CD4-positive, alpha-beta T cell treated with Interleukin-4 for 1 hour (primary cell): ENCODE measurements at regions not wholly inside any gene's neighbourhood (a gene's known extent, or its start where the extent isn't known, plus 50 kb on each side); places are given as distances from the start of the nearest gene placed in this dataset.

Experiments
- DNase-seq, 2 donors: peaks; one replicate each; pipeline ENCODE4 v3.0.0-alpha.2; 2020 to 2022

DNA sequence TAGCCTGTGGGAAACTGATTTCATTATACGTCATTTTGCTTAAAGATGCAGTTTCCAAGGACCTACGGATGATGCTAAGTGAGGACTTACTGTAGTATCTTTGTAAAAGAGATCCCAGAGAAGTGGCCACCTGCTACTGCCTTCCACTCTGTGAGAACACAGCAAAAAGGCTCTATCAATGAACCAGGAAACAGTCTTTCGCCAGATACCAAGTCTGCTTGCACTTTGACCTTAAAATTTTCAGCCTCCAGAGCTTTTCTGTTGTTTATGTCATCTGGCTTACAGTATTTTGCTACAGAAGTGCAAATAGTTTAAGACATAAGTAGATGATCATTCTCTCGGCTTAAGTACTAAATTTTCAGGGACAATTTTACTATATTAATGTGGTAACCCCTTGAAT is 847.9 kb upstream of the CHAC2 start:
- no peak for DNase-seq

DNA sequence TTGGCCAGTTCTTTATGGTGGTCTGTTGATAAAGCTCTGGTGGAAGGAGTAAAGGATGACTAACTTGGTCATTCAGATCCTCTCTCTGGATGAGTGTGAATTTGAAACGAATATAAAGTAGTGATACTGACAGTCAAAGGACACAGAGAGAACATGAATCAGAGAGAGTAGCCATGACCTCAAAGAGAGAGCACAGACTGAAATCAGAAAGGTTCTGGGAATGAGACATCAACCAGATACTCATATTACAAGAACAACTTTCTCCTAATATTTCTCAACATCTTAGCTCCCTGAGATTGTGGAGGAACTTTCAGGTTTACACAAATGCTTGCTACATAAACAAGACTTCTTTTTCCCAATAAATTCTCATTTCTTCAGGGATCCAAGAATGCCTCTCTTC is 849.1 kb upstream of the CHAC2 start:
- DNase-seq, result no peak

DNA sequence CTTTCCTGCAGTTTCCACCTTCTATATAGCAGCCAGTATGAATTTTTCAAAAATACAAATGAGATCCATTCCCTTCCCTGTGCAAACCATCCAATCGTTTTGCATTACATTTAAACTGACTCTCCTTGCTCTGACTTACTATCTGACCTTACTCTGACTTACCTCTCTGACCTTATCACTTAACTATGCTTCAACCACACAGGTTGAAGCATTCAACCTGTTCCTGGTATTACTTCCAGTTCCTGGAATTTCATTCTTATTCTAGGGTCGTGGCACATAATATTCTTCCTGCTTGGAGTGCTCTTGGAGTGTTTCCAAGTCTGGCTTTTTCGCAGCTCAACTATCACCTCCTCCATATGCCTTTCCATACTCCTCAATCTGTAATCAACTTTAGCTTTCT is 850.6 kb upstream of the CHAC2 start:
- DNase-seq, result no peak

DNA sequence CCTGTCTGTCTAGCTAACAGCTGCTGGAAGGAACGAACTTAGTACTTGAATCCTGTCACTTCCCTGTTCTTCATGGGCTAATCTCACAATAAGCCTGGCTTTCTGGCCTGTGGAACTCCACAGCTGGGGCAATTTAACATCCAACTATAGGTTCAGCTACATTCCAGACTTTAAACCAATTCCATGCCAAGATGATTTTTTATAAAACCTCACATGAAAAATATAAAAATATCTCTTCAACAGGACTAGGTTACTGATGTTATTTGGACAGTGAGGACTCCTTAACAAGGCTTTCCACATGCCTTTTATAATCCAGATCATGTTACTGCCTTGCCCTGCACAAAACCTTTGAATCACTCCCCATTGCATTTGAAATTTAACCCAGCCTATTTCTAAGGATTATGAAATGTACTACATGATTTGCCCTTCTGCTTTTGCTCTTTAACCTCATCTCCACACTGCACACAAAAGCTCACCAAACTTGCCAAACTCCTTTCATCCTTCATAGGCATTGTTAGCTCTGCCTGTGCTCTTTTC is 863.2 kb upstream of the CHAC2 start:
- DNase-seq, result no peak

DNA sequence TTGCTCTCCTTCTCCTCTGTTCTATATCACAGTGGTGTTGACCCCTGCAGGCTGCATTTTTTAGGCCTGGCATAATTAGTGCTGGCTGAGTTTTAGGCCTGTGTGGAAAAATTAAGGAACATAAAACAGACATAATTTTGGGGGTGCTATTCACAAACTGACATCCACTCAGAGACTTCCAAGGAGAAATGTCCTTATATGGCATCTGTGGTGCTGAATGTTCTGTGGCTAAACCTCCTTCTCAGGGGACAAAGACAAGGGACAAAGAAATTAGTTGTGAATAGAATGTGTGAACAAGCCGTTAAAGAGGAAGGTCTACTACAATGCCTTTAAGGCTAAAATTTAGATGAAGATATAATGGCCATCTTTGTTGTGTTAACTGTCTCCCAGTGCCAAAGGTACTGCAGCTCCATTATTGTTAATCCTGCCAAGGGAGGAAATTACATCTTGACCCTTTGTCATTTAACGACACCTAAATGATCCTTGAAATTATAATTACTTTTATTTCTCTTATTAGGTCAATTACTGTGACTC is 870.0 kb upstream of the CHAC2 start:
- DNase-seq, result no peak

DNA sequence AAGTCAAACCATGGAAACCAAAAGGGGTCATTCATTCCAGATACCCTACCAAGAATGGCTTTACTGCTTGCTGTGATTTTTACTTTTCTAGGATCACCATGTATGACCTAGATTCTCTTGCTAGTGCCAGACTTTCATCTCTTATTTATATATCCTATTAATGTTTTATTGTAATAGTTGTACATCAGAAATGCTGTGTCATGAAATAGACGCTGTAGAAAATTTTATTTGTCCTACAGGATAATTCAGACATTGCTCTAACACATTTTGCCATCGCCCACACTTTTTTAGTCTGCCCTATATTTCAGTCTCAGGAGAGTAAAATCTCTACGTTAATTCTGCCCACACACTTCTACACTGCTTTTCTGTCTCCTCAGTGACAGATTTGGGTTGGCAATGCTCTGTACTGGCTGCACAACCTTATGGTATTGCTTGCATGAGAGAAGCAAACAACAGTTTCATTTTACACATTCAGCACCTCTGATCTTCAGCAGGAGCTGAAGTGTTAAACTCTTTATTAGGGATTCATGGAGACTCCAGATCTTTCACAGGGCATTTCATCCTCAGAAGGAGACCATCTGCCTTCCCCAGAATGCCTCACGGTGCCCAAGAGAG is 871.8 kb upstream of the CHAC2 start:
- no peak for DNase-seq

DNA sequence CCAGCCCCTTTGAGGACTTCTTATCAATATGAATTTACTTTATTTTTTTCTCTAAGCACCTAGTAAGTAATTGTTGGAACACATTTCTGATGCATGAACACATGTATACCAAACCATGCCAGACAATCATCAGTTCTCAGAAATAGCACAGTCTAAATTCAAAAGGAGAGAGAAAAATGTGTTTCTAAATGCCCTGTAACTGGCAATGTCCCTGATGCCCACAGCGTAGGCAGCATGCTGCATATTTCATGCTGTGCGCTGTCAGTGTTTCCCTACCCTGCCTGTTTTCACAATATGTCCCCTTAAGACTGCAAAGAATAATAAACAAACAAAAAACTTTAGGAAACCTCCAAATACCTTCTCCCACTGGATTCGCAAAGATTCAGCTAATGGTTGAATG is 881.0 kb upstream of the CHAC2 start:
- no peak for DNase-seq

DNA sequence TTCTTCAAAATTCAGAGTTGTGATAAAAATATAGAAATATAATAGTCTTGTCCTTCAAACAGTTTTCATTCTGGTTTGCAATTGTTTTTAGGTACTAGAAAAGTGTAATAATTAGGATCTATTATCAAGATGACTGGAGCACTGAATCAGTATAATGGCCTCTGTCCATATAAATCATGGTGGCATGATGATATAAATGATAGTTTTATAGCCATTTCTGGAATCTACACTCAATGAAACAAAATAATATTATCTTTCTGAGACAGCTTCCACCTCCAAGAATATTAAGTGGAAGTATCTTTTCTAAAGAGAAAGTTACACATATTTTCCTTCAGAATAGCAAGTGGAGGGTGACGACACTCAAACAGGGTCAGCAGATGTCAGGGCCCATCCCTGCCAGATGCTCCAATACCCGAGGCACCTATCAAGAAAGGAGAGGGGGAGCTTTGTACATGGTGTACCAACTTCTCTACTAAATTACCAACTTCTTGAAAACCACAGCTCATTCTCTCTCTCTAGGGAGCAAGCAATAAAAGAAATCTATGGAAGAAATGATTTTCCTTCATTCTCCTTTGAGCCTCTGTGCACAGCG is 882.7 kb upstream of the CHAC2 start:
- no peak for DNase-seq

DNA sequence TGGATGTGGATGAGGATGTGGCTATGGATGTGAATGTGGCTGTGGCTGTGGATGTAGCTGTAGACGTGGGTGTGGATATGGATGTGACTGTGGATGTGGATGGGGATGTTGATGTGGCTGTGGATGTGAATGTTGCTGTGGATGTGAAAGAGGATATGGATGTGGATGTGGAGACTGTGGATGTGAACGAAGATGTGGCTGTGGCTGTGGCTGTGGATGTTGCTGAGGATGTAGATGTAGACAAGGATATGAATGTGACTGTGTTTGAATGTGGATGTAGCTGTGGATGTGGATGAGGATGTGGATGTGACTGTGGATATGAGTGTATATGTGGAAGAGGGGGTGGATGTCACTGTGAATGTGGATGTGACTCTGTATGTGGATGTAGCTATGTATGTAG is 884.6 kb upstream of the CHAC2 start:
- no peak for DNase-seq

DNA sequence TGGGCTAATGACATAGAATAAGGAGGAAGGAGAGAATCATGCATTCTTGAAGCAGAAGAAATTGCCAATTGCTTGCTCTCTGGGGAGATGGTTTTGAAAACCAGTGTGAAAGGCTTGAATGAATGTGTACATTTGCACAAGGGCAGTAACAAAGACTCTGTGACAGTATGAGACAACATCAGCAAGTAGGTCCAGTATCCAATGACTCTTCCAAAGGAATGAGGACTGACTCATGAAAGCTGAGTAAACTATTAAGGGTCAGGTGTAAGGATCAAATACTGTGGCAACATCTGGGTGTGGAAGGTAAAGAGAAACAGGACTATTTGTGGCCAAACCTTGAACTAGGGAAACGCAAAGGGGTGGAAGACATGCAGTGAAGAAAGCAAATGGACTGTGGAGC is 886.0 kb upstream of the CHAC2 start:
- no peak for DNase-seq

DNA sequence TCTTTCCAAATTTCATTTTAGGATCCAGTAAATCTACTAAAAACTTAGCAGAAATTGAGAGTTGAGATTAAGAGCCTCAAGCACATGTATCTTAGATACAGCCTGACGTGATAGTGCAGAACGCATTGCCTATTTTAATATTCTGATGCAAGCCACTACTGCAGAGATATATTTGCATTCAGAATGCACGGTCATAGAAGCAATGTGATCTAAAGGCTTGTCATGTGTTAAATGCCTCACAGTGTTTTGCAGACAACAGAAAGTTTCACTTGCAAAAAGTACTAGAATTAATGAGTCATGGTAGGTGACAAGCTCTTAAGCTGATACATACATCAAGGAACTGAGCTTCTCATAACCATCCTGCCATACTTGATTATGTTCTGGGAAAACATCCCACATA is 886.7 kb upstream of the CHAC2 start:
- DNase-seq, result no peak

DNA sequence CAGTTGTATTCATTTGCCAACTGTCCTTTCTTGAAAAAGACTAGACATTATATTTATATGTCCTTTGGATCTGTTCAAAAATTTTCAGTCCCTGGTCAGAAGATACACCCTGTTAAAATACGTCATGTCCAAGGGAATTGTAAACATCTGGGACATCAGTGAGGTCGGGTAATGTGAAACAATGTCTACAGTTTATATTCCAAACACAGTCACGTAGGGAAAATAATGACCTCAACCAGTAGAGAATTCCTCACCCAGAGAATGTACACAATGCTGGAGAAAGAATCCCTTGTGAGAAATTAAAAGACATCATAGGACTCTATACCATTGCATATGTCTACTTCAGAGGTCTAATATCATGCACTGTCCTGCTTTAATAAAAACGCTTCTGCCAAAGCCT is 888.0 kb upstream of the CHAC2 start:
- DNase-seq, result no peak

DNA sequence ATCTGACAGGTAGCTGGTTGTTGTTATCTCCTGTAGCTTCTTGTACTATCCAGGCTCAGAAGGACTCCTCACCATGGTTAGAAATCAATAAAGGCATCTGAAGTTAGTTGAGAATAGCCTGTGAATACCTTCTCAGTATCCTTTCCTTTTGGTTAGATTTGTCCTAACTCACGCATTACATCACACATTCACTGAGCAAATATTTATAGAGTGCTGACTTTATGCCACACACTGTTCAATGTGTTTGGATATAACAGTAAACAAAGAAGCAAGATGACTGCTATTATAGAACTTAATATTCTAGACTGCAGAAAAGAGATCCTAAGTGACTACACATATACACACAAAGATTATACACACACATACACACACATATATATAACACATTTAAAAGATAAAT is 889.9 kb upstream of the CHAC2 start:
- no peak for DNase-seq

DNA sequence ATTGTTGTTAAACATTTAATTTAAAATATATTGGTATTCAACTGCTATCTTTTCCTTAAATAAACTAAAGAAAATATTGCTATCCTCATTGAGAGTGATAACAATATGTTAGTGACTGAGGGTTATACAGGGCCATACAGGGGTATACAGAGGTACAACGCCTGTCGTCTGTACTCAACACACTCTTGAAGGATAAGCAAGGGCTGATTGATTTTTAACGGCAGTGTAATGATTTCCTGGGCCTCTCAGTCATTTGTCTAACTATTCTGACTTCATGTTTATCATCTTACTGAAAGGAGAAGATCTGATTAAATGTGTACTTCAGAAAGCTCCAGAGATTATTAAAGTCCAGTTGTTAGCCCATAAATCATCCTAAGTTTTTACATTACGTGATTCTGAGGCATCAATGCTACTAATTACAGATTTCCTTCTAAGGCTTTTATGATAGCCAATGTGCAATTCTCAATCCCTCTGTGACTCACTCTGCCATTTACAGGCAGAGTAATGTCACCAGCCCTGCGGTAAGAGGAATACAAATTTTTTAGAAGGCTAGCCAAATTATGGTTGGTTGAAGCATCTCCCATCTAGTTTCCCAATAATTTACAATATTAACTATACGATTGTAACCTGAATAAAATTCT is 893.0 kb upstream of the CHAC2 start:
- no peak for DNase-seq

DNA sequence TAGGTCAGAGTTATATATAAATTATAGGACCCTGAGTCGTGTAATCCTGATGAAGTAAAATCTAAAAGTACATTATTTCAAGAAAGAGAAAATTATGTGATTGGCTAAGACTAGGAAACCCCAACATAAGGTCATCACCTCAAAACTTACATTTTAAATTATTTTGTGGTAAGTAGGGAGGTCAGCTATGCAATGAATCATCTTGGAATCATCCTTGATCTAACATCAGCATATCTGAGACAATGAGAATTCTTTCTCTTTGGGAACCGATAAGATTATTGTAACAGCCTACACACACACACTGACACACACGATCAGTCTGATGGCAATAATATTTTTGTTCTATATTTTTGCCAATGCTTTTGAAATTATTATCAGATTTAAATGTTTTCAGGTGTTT is 904.8 kb upstream of the CHAC2 start:
- no peak for DNase-seq

DNA sequence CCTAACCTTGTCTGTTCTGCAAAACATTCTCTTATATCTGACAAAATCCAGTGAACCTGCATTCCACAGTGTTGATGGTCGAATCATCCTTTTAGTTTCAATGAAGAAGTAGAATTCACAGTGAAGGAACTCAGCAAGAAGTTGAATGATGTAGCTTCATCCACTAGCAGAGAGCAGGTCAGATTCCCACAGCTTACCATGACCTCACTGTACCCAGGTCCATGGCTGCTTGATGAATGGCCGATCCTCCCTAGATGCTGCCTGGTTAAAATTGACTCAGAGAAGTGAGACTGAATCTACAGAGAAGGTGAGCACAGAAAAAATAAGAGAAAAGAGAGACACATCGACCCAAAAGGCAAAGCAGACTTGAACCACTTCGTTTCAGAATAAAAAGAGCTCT is 906.0 kb upstream of the CHAC2 start:
- no peak for DNase-seq

DNA sequence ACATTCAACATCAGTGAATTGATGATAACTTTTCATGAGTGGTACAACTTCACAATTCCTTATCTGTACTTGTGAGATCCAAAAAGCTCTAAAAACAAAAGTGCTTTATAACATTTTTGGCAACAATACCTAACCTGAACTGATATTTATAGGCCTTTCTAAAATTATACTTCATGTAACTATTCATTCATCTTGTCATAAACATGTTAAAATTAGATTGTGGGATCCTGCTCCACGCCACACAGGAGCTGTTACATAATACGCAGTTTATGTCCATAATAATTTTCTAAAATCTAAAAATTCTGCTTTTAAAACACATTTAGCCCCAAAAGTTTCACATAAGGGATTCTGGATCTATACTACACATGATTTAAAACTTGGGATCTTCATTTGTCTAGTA is 908.5 kb upstream of the CHAC2 start:
- no peak for DNase-seq

DNA sequence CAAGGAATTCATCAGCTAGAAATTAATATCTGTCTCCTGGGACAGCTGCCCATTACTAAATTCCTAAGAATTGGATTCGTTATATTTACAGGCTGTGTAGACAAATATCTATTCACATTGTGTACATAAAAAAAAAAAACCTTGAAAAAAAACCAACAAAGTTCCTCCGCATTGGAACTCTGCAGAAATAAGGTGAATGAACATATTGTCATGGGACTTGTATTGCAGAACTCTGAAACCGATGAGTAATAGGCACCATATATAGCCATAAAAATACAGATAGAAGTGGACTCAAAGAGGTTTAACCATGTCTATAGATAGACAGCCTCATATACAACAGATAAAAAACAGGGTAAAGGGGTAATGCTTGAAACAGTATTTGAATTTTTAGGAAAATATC is 909.9 kb upstream of the CHAC2 start:
- DNase-seq, result no peak

DNA sequence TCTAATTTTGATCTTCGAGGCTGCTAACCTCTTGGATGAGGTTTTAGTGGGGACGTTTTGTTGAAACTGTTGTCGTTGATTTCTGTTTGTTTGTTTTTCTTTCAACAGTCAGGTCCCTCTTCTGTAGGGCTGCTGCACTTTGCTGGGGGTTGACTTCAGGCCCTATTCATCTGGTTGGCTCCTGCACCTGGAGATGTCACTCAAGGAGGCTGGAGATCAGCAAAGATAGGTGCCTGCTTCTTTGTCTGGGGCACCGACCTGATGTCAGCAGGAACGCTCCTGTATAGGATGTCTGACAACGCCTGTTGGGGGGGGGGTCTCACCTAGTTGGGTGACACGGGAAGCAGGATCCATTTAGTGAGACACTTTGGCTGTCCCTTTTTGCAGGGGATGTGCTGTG is 915.6 kb upstream of the CHAC2 start:
- DNase-seq, result no peak

DNA sequence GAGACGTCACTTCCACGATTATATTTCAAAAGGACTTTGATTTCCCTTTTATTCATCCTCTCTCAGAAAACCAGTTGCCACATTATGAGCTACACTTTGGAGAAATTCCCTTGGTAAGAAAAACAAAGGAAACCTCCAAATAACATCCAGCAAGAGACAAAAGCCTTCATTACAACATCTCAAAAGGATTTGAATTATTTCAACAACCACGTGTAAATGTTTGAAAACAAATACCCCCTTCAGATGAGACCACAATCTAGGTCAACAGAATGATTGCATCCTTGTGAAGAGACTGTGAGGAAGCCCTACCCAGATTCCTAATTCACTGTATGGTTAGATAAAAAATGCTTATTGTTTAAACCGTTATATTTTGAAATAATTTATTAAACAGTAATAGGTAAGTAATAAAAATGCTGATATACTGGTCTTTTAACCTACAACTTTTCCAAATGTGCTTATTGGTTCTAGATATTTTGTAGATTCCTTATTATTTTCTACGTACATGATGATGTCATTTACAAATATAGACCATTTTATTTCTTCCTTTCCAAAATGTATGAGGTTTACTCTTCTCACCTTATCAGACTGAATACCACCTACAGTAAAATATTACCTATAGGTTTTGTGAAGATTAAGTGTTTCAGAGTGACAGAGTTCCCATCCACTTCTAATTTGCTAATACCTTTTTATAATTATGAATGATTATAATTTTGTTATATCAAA is 922.7 kb upstream of the CHAC2 start:
- no peak for DNase-seq

DNA sequence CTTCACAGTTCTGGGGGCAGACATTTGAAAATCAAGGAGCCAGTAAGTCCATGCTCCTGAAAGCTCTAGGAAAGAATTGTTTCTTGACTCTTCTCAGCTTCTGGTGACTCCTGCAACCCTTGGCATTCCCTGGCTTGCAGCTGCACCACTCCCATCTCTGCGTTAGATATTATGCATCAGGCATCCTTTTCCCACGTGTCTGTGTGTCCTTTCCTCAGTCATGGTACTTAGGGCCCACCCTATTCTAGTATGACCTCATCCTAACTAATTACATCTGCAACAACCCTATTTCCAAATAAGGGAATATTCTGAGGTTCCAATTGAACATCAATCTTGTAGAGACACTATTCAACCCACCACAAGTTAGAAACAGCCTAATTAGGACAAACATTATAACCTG is 931.7 kb upstream of the CHAC2 start:
- no peak for DNase-seq

DNA sequence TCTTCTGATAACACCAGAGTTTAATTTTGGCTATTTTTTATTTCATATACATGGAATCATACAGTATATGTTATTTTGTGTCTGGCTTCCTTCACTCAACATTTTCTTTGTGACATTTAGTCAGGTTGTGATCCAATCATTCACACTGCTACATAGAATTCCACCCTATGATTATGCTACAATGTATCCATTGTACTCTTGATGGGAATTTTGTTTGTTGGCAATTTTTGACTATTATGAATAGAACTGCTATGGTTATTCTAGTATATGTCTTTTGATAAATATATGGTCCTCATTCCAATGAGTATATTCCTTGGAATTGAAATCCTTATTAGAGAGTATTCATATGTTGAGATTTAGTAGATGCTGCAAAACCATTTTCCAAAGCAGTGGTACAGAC is 936.4 kb upstream of the CHAC2 start:
- DNase-seq, result no peak

DNA sequence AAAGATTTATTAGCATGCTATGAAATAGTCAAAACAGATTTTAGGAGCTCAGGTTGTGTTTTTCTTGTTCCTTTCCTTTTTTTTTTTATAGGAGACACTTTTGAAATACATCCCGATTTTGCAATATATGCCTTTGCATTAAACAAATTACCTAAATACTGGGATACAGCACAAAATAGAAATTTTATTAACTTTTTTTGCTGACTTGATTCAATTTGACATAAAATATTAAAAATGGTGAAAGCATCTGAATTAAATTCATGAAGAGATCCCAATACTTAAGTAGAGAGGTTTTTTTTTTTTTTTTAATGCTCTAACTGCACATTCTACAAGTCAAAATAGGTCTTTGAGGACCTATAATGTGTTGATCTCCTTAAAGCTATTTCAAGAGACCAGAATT is 939.5 kb upstream of the CHAC2 start:
- no peak for DNase-seq

DNA sequence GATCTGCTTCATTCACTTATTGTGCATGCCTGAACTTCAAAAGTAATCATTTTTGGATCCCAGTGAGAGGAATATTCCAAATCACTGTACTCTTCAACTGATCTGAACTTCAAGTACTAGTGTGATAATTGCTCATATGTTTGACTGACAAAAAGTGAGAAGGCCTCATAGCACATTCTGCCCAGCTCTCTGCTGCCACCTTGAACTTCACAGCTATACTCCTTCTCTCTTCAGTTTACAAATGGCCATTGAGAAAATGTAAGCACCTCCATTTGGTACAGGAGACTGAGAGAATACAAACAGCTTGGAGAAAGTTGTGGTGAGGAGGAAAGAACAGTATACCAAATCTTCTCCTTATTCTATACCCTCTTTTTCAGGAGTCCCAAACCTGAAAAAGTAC is 946.0 kb upstream of the CHAC2 start:
- DNase-seq, result no peak
